ENCODE measurements at regions not wholly inside any gene's neighbourhood (a gene's known extent, or its start where the extent isn't known, plus 50 kb on each side); places are given as distances from the start of the nearest gene placed in this dataset.

DNA sequence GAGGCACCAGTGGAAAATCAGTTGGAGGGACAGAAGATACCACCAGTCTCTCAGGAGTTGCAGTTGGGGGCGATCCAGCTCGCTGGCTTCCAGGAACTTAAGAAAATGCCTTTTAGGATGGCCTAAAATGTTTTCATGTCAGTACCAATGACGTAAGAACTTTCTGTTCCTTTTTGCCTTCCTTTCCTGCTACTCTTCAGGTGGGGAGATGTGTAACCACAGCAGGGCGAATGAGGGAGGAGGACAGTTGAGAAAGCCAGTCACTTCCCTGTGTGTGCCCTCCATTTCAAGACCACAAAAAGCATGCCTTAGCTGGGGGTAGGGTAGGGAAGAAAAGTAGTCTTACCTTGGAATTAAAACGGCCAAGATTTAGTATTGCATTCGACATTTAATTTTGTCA, 941.6 kb downstream of the NLGN4Y start:
- TF ChIP-seq EP300 (IDR thresholded peaks at IDR 0.05): no peak
- TF ChIP-seq, protein P1, sequence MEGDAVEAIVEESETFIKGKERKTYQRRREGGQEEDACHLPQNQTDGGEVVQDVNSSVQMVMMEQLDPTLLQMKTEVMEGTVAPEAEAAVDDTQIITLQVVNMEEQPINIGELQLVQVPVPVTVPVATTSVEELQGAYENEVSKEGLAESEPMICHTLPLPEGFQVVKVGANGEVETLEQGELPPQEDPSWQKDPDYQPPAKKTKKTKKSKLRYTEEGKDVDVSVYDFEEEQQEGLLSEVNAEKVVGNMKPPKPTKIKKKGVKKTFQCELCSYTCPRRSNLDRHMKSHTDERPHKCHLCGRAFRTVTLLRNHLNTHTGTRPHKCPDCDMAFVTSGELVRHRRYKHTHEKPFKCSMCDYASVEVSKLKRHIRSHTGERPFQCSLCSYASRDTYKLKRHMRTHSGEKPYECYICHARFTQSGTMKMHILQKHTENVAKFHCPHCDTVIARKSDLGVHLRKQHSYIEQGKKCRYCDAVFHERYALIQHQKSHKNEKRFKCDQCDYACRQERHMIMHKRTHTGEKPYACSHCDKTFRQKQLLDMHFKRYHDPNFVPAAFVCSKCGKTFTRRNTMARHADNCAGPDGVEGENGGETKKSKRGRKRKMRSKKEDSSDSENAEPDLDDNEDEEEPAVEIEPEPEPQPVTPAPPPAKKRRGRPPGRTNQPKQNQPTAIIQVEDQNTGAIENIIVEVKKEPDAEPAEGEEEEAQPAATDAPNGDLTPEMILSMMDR (IDR thresholded peaks at IDR 0.05): no peak
- no peak for TF ChIP-seq POLR2A (IDR thresholded peaks at IDR 0.05)
- no peak for TF ChIP-seq POLR2AphosphoS5 (IDR thresholded peaks at IDR 0.05)
- H3K4me1 ChIP-seq: no peaks in the 10 kb centered on the region
- H3K36me3 ChIP-seq: no peaks in the 10 kb centered on the region
- no peaks in the 10 kb centered on the region for H3K9me3 ChIP-seq
- no peak overlapping the region for H3K4me3 ChIP-seq
- H3K27me3 ChIP-seq: no peaks in the 10 kb centered on the region
- H3K27ac ChIP-seq: no peak overlapping the region
- 76% methylated on average over 4 of the region's 6 CpGs; no CpG with 5 or more reads in 1 of the 2 donors for WGBS, 2 donors (ENCODE audit: low coverage in 1 of 2)
- no peak for ATAC-seq

DNA sequence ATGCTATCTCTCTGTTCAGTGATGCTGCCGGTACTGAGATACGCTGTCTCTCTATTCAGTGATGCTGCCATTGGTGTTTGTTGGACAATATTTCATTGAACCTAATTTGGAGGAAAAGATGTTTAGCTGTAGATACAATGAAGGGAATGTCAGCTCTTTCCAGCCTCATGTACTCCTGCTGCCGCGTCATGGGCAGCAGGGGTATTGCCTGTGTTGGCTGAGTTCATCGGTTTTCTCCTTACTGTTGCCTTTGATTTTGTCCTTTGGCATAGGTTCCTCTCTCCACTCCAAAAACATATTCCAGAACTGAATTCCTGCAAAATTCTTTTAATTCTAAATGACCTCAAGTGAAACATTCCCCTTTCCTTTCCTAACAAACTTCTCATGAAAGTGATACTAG, 942.6 kb downstream of the NLGN4Y start:
- Histone ChIP-seq H3K4me3 (no peak overlapping the region), H3K27ac (no peak overlapping the region), H3K36me3 (no peaks in the 10 kb centered on the region), H3K4me1 (no peaks in the 10 kb centered on the region), H3K27me3 (no peaks in the 10 kb centered on the region), H3K9me3 (no peaks in the 10 kb centered on the region)
- ATAC-seq: no peak
- TF ChIP-seq POLR2A (IDR thresholded peaks at IDR 0.05) (no peak), POLR2AphosphoS5 (IDR thresholded peaks at IDR 0.05) (no peak), EP300 (IDR thresholded peaks at IDR 0.05) (no peak)
- TF ChIP-seq, protein P1 (IDR thresholded peaks at IDR 0.05): no peak
- WGBS, 2 donors (ENCODE audit: low coverage in 1 of 2): no CpG with 5 or more reads among the region's 5 CpGs

DNA sequence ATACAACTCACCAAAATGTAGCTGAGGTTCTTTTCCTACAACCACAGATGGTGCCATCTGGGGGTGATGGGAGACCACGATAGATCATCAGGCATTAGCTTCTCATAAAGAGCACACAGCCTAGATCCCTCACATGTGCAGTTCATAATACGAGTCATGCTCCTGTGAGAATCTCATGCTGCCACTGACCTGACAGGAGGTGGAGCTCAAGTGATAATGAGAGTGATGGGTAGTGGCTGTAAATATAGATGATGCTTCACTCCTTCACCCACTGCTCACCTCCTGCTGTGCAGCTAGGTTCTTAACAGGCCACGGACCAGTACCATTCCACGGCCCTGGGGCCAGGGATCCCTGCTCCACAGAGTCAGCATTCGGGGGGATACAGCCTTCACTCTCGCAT, 943.8 kb downstream of the NLGN4Y start:
- Histone ChIP-seq H3K4me1 (no peaks in the 10 kb centered on the region), H3K27me3 (no peaks in the 10 kb centered on the region), H3K36me3 (no peaks in the 10 kb centered on the region), H3K9me3 (no peaks in the 10 kb centered on the region), H3K4me3 (no peak overlapping the region), H3K27ac (no peak overlapping the region)
- 70% methylated on average over 2 of the region's 6 CpGs; no CpG with 5 or more reads in 1 of the 2 donors for WGBS, 2 donors (ENCODE audit: low coverage in 1 of 2)
- TF ChIP-seq POLR2A (IDR thresholded peaks at IDR 0.05) (no peak), POLR2AphosphoS5 (IDR thresholded peaks at IDR 0.05) (no peak), EP300 (IDR thresholded peaks at IDR 0.05) (no peak)
- TF ChIP-seq, protein P1 (IDR thresholded peaks at IDR 0.05): no peak
- ATAC-seq: no peak

DNA sequence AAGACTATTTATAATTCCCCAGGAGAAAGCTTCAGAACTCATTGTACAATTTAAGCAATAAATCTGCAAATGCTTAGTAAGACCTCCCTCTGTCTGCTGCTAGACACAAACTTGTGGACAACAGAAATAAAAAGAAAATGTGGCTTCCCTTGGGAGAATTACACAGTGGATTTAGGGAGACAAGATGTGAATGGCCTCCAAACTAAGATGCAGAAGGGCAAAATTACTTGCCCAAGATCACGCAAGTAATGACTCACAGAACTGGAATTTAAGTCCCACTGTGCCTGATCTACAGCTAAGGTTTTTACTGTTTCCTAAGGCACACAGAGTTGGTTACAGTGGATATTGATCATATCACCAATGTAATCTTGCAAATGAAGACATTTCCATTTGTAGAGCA, 947.0 kb downstream of the NLGN4Y start:
- WGBS, 2 donors (ENCODE audit: low coverage in 1 of 2): 50% methylated on average over 1 of the region's 1 CpG; no CpG with 5 or more reads in 1 of the 2 donors
- Histone ChIP-seq H3K9me3 (no peaks in the 10 kb centered on the region), H3K4me3 (no peak overlapping the region), H3K4me1 (no peaks in the 10 kb centered on the region), H3K27me3 (no peaks in the 10 kb centered on the region), H3K36me3 (no peaks in the 10 kb centered on the region), H3K27ac (no peak overlapping the region)
- TF ChIP-seq EP300 (IDR thresholded peaks at IDR 0.05) (no peak), POLR2A (IDR thresholded peaks at IDR 0.05) (no peak), POLR2AphosphoS5 (IDR thresholded peaks at IDR 0.05) (no peak)
- TF ChIP-seq, protein P1 (IDR thresholded peaks at IDR 0.05): no peak
- no peak for ATAC-seq

DNA sequence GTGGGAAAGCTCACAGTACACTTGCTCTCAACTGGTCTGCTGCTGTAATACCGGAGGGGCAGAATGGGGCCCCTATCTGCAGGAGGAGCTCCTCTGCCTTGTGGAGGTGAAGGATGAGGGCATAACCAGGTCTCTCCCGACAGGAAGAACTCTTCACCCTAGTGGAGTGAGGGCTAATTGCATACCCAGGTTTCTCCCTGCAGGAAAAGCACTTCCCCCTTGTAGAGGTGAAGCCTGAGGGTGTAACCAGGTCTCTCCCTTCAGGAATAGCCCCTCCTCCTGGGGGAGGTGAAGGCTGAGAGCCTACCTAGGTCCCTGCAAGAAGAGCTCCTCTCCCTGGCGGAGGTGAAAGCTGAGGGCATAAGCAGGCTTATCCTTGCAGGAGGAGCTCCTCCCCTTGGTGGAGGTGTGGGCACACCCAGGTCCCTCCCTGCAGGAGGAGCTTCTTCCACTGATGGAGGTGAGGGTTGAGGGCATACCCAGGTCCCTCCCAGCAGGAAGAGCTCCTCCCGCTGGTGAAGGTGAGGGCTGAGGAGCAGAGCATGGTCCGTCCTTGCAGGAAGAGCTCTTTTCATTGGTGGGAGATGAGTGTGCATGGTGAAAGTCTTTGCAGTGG, 954.1 kb downstream of the NLGN4Y start:
- H3K9me3 ChIP-seq: no peaks in the 10 kb centered on the region
- H3K36me3 ChIP-seq: no peaks in the 10 kb centered on the region
- TF ChIP-seq POLR2A (IDR thresholded peaks at IDR 0.05): no peak
- TF ChIP-seq POLR2AphosphoS5 (IDR thresholded peaks at IDR 0.05): no peak
- TF ChIP-seq EP300 (IDR thresholded peaks at IDR 0.05): no peak
- TF ChIP-seq, protein P1 (IDR thresholded peaks at IDR 0.05): no peak
- no peaks in the 10 kb centered on the region for H3K4me1 ChIP-seq
- H3K27ac ChIP-seq: no peak overlapping the region
- no peak overlapping the region for H3K4me3 ChIP-seq
- H3K27me3 ChIP-seq: no peaks in the 10 kb centered on the region
- no peak for ATAC-seq
- no CpG with 5 or more reads among the region's 5 CpGs for WGBS, 2 donors (ENCODE audit: low coverage in 1 of 2)

Measured in gastroesophageal sphincter (tissue), 4 donors.